ENCODE measurements at regions not wholly inside any gene's neighbourhood (a gene's known extent, or its start where the extent isn't known, plus 50 kb on each side); places are given as distances from the start of the nearest gene placed in this dataset.
"Not testable (repeated sequence)": the region's sequence is repeated elsewhere in the genome, so short reads cannot be mapped to it uniquely, and the experiment has no call there.

GRCh38 chr3:125822175-125822574, 146.8 kb upstream of the ROPN1B start:
- H3K9ac ChIP-seq (ENCODE audit: insufficient read depth in 1 of 2, low read depth in 2 of 2, low read length in 2 of 2); H4K20me1 ChIP-seq (replicated peaks; ENCODE audit: control insufficient read depth, insufficient read depth, low read length); H3K79me2 ChIP-seq (ENCODE audit: control insufficient read depth, insufficient read depth, low read length); H2AFZ ChIP-seq (ENCODE audit: low read depth, low read length); H3K9me3 ChIP-seq (replicated peaks; ENCODE audit: control insufficient read depth, insufficient read depth, low read depth, low read length); H3K4me1 ChIP-seq (replicated peaks in 1 of 2; ENCODE audit: control insufficient read depth in 2 of 2, insufficient read depth in 2 of 2, low read length in 2 of 2); H3K27me3 ChIP-seq (ENCODE audit: control insufficient read depth in 2 of 2, insufficient read depth in 2 of 2, low read length in 2 of 2); in situ Hi-C loops (cut with MboI); CTCF ChIA-PET (ENCODE audit: low intra/inter-chr PET ratio); H3K9me1 ChIP-seq (ENCODE audit: control insufficient read depth, insufficient read depth, low read length); POLR2A ChIA-PET; intact Hi-C loops (cut with micrococcal nuclease); ATAC-seq; H3K4me3 ChIP-seq; BruUV-seq (replicated peaks); H3K4me2 ChIP-seq (ENCODE audit: insufficient read depth, low read length); H3K36me3 ChIP-seq (ENCODE audit: control insufficient read depth, insufficient read depth, low read length); DNase-seq (ENCODE audit: extremely low read depth in 1 of 4, low spot score in 3 of 4); FAIRE-seq; H3K27ac ChIP-seq (ENCODE audit: extremely low read depth, low read depth, low read length): not testable (repeated sequence)
- 0% methylated on average over 5 of the region's 5 CpGs for WGBS (ENCODE audit: insufficient coverage, low coverage, missing lambda C conversion rate)
- 0 out of 2 replicates have a peak, but pooled peaks have one; percentile 14 for TF ChIP-seq NFE2 (IDR thresholded peaks at IDR 0.05; ENCODE audit: low read depth)

DNA sequence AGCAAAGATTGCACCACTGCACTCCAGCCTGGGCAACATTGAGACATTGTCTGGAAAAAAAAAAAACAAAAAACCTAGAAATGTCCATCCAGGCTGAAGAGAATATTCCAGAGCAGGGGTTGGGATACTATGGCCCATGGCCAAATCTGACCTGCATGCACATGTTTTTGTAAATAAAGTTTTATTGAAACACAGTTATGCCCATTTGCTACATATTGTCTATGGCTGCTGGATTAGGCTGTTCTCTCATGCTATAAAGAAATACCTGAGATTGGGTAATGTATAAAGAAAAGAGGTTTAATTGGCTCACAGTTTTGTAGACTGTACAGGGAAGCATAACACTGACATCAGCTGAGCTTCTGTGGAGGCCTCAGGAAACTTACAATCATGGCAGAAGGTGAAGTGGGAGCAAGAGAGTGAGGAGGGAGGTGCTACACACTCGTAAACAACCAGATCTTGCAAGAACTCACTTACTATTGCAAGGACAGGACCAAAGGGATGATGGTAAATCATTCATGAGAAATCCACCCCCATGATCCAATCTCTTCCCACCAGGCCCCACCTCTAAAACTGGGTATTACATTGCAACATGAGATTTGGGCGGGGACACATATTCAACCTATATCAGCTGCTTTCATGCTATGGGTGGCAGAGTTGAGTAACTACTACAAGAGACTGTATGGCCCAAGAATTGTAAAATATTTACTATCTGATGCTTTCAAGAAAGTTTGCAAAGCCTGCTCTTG, 137.8 kb upstream of the ROPN1B start:
- DNase-seq (ENCODE audit: extremely low read depth in 1 of 4, low spot score in 3 of 4); CTCF ChIA-PET (ENCODE audit: low intra/inter-chr PET ratio); H3K36me3 ChIP-seq (ENCODE audit: control insufficient read depth, insufficient read depth, low read length); H3K9ac ChIP-seq (ENCODE audit: insufficient read depth in 1 of 2, low read depth in 2 of 2, low read length in 2 of 2); BruUV-seq (replicated peaks); H2AFZ ChIP-seq (ENCODE audit: low read depth, low read length); FAIRE-seq; H3K4me3 ChIP-seq; H3K9me3 ChIP-seq (replicated peaks; ENCODE audit: control insufficient read depth, insufficient read depth, low read depth, low read length); H3K4me1 ChIP-seq (replicated peaks in 1 of 2; ENCODE audit: control insufficient read depth in 2 of 2, insufficient read depth in 2 of 2, low read length in 2 of 2); intact Hi-C loops (cut with micrococcal nuclease); H3K27ac ChIP-seq (ENCODE audit: extremely low read depth, low read depth, low read length); H3K9me1 ChIP-seq (ENCODE audit: control insufficient read depth, insufficient read depth, low read length); POLR2A ChIA-PET; ATAC-seq; in situ Hi-C loops (cut with MboI); H3K79me2 ChIP-seq (ENCODE audit: control insufficient read depth, insufficient read depth, low read length); H4K20me1 ChIP-seq (replicated peaks; ENCODE audit: control insufficient read depth, insufficient read depth, low read length); H3K4me2 ChIP-seq (ENCODE audit: insufficient read depth, low read length); H3K27me3 ChIP-seq (ENCODE audit: control insufficient read depth in 2 of 2, insufficient read depth in 2 of 2, low read length in 2 of 2): not testable (repeated sequence)
- 0% methylated on average over 2 of the region's 2 CpGs for WGBS (ENCODE audit: insufficient coverage, low coverage, missing lambda C conversion rate)
- peak; percentile 79 for TF ChIP-seq ZBTB40 (IDR thresholded peaks at IDR 0.05)
- peak; percentile 47; the same call in 1 of the 2 replicates for TF ChIP-seq ZBTB40 (CRISPR knock-in tag; IDR thresholded peaks at IDR 0.05)

All from K562 (cell line).